ENCODE measurements at regions not wholly inside any gene's neighbourhood (a gene's known extent, or its start where the extent isn't known, plus 50 kb on each side); places are given as distances from the start of the nearest gene placed in this dataset.

GRCh38 chr2:6644261-6644660 lies 221.4 kb downstream of the CMPK2 start:
- peaks cover 14% of the 10 kb centered on the region for H3K9me3 Mint-ChIP-seq
- TF ChIP-seq EZH2phosphoT487 (IDR thresholded peaks at IDR 0.05) (no peak), EZH2 (IDR thresholded peaks at IDR 0.05) (no peak), CTCF (IDR thresholded peaks at IDR 0.05) (no peak)
- Histone ChIP-seq H3K27me3 (no peaks in the 10 kb centered on the region), H4K20me1 (ENCODE audit: low read depth) (no peaks in the 10 kb centered on the region), H2AFZ (replicated peaks) (no peak overlapping the region), H3K9ac (no peak overlapping the region), H3K4me1 (peaks cover 28% of the 10 kb centered on the region), H3K27ac (no peak overlapping the region), H3K4me3 (no peak overlapping the region), H3F3A (ENCODE audit: low read depth) (peaks cover 26% of the 10 kb centered on the region), H3K4me2 (no peak overlapping the region), H3K9me3 (ENCODE audit: low read depth) (no peaks in the 10 kb centered on the region), H3K79me2 (ENCODE audit: low read depth) (no peaks in the 10 kb centered on the region), H3K36me3 (no peaks in the 10 kb centered on the region)
- H3K27me3 Mint-ChIP-seq (ENCODE audit: insufficient read depth, low read depth), result peaks cover 8% of the 10 kb centered on the region
- no peak for DNase-seq (ENCODE audit: low spot score)
- peaks cover 21% of the 10 kb centered on the region for H3K4me1 Mint-ChIP-seq
- H3K36me3 Mint-ChIP-seq, result no peaks in the 10 kb centered on the region
- H3K27ac Mint-ChIP-seq, result no peak overlapping the region
- no peak overlapping the region for H3K4me3 Mint-ChIP-seq

GRCh38 chr2:6645004-6645403 lies 220.7 kb downstream of the CMPK2 start:
- Histone ChIP-seq H3K36me3 (no peaks in the 10 kb centered on the region), H3K27ac (no peak overlapping the region), H4K20me1 (ENCODE audit: low read depth) (no peaks in the 10 kb centered on the region), H3K4me1 (peaks cover 23% of the 10 kb centered on the region), H3F3A (ENCODE audit: low read depth) (peaks cover 20% of the 10 kb centered on the region), H3K4me2 (no peak overlapping the region), H2AFZ (replicated peaks) (no peak overlapping the region), H3K79me2 (ENCODE audit: low read depth) (no peaks in the 10 kb centered on the region), H3K27me3 (no peaks in the 10 kb centered on the region), H3K9me3 (ENCODE audit: low read depth) (no peaks in the 10 kb centered on the region), H3K9ac (no peak overlapping the region), H3K4me3 (no peak overlapping the region)
- no peak for DNase-seq (ENCODE audit: low spot score)
- Mint-ChIP-seq H3K4me3 (no peak overlapping the region), H3K9me3 (peaks cover 15% of the 10 kb centered on the region), H3K4me1 (peaks cover 16% of the 10 kb centered on the region), H3K27me3 (ENCODE audit: insufficient read depth, low read depth) (peaks cover 8% of the 10 kb centered on the region), H3K27ac (no peak overlapping the region), H3K36me3 (no peaks in the 10 kb centered on the region)
- no peak for TF ChIP-seq EZH2phosphoT487 (IDR thresholded peaks at IDR 0.05)
- no peak for TF ChIP-seq EZH2 (IDR thresholded peaks at IDR 0.05)
- TF ChIP-seq CTCF (IDR thresholded peaks at IDR 0.05), result no peak

GRCh38 chr2:6645672-6646071 lies 220.0 kb downstream of the CMPK2 start:
- peaks cover 17% of the 10 kb centered on the region for H3K9me3 Mint-ChIP-seq
- no peak overlapping the region for H3K4me3 ChIP-seq
- no peaks in the 10 kb centered on the region for H3K27me3 ChIP-seq
- H3K36me3 ChIP-seq, result no peaks in the 10 kb centered on the region
- TF ChIP-seq CTCF (IDR thresholded peaks at IDR 0.05), result no peak
- TF ChIP-seq EZH2phosphoT487 (IDR thresholded peaks at IDR 0.05), result no peak
- TF ChIP-seq EZH2 (IDR thresholded peaks at IDR 0.05), result no peak
- no peaks in the 10 kb centered on the region for H3K9me3 ChIP-seq (ENCODE audit: low read depth)
- peaks cover 7% of the 10 kb centered on the region for H3K27me3 Mint-ChIP-seq (ENCODE audit: insufficient read depth, low read depth)
- no peak overlapping the region for H3K4me2 ChIP-seq
- no peak overlapping the region for H3K27ac Mint-ChIP-seq
- H3K4me1 ChIP-seq, result peaks cover 16% of the 10 kb centered on the region
- H2AFZ ChIP-seq (replicated peaks), result no peak overlapping the region
- H3K79me2 ChIP-seq (ENCODE audit: low read depth), result no peaks in the 10 kb centered on the region
- H3K4me3 Mint-ChIP-seq, result no peak overlapping the region
- H3K36me3 Mint-ChIP-seq, result no peaks in the 10 kb centered on the region
- H3K27ac ChIP-seq, result no peak overlapping the region
- H3K4me1 Mint-ChIP-seq, result peaks cover 10% of the 10 kb centered on the region
- DNase-seq (ENCODE audit: low spot score), result no peak
- no peaks in the 10 kb centered on the region for H4K20me1 ChIP-seq (ENCODE audit: low read depth)
- H3K9ac ChIP-seq, result no peak overlapping the region
- peaks cover 13% of the 10 kb centered on the region for H3F3A ChIP-seq (ENCODE audit: low read depth)

All from neural progenitor cell (in vitro differentiated cells).